ENCODE measurements at regions not wholly inside any gene's neighbourhood (a gene's known extent, or its start where the extent isn't known, plus 50 kb on each side); places are given as distances from the start of the nearest gene placed in this dataset.

DNA sequence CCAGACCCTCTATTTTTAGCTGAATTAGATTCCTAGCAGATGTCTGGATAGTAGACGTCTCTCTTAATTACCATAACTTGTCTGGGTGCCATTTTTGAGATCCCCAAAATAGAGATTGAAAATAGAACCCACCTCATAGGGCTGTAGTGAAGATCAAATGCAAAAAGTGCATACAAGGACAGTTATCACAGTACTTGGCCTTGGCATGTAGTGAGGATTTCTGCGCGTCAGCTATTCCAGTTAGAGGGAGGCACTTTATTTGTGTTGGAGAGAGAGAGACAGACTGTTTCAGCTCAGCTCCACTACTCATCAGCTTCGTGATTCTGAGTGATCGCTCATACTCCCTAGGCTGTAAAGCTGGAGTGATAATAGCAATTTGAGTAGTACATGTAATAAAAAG lies 59.6 kb upstream of the CDH13 start:
- DNase-seq = no peak

GRCh38 chr16:82563401-82563800 lies 63.4 kb upstream of the CDH13 start:
- DNase-seq = no peak

- no peak for DNase-seq
These were observed 64.5 kb upstream of the CDH13 start for GRCh38 chr16:82562183-82562683.

DNA sequence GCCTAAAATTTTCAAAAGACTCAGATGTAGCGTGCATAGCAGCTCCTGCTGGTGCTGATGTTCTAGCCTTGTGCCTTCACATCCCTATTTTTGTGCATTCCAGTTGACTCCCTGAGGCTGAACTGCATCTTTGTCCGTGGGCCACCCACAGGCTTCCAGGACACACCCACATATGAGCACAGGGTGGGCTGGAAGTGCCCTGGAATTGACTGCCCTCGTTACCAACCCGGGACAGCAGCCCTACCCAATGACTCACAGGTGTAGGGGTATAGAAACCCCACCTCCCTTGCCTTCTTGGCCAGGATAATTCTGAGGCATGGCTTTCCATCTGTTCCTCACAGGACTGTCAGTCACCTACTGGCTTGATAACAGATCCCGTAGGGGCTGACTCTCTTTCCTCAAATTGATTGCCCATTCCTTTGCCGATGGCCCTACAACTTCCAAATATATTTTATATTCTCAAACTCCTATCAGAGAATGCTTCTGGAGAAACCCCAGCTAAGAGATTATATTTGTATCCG lies 65.9 kb upstream of the CDH13 start:
- no peak for DNase-seq

DNA sequence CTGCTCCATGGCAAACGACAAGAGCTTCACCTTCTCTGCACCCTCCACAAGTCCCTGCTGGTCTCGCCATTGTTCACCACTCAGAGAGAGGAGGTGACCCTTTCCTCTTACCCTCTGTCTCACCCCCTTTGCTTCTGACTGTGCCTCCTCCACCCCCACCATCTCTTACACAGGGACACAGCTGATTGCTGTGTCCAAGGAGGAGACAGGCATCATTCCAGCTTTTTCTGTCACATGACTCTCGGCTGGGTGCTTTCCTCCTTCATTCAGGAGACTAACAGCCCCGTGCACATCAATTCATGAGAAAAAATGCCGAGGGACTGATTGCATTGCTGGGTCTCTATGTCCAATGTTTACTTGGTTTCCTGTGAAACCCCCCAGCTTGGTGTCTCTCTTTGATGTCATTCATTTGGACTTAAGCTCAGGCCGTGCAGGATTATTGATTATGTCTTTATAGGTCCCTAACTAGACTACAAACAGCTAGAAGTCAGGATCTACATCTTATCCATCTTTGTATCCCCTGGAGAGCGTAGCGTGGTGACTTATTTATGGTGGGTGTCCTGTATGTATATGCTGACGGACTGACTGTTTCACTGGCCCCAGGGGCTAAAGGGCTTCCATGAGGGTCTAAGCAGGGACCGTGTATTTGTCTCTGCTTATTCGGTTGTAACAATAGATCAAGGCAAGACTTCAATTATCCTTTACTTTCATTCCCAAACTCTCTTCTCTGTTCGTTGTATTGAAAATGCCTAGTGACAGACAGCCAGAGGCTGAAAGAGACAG lies 82.2 kb upstream of the CDH13 start:
- no peak for DNase-seq

- DNase-seq = no peak
These were observed 84.1 kb upstream of the CDH13 start for GRCh38 chr16:82542714-82543113.

- DNase-seq = no peak
These were observed 85.7 kb upstream of the CDH13 start for GRCh38 chr16:82541103-82541502.

- no peak for DNase-seq
These were observed 91.0 kb upstream of the CDH13 start for GRCh38 chr16:82535764-82536163.

DNA sequence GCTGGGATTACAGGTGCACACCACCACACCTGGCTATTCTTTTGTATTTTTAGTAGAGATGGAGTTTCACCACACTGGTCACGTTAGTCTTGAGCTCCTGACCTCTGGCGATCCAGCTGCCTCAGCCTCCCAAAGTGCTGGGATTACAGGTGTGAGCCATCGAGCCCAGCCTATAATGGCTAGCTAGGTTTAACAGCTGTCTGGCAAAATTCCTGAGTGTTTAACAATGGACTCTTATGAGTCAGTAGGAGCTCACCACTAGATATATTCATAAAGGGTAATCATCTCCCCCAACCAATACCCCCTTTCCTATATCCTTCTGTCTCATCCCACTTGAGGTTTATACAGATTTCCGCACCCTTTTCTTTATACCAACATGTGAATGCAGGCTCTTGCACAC lies 91.5 kb upstream of the CDH13 start:
- no peak for DNase-seq

DNA sequence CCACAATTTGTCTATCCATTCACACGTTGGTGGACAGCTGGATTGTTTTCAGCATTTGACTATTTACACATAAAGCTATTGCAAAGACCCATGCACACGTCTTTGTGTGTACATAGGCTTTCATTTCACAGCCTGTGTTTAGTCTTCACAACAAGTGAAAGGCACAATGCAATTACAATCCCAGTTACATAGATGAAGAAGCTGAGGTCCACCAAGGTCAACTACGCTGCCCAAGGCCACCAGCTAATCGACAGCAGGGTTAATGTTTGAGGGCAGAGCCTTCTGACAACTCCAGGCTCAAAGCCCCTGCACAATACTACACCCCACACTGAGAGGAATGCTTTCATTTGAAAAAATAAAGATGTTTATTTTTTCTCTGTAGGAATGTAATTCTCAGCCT lies 93.6 kb upstream of the CDH13 start:
- DNase-seq = no peak

DNA sequence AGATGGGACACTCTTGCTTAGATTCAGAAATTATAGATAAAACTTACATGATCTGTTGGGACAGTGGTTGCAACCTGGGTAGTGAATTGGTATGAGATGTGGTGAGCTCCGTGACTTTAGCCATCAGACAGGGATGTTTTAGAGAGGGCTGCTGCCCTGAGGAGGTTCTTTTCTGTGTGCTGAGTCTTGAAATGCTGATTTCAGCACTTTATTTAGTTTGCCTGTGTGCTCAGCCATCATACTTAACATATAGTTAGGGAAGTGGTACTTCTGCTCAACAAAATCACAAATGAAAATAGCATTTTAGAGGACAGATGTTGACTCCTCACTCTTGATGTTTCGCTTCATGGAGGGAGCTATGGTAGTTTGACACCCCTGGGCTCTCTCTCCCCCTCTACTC lies 95.9 kb upstream of the CDH13 start:
- DNase-seq = no peak

GRCh38 chr16:82527101-82527500 lies 99.7 kb upstream of the CDH13 start:
- no peak for DNase-seq

- DNase-seq = no peak
These were observed 101.8 kb upstream of the CDH13 start for GRCh38 chr16:82524976-82525375.

DNA sequence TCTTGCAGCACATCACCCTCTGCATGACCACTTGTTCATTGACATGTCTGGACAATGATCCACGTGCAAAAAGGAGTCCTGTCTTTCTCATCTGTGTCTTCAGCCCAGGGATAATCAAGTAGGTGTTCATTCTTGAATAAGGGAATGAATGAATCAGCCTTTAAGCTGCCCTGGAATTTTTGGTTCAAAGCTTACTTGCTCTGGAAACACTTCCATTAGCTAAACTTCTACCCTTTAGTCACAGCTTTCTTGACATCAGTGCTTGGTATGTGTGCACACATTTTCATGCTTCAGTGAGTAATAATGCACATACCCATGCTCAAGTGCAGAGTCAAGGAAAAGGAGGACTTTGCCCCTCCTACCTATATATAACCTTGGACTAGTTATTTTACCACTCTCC lies 103.0 kb upstream of the CDH13 start:
- no peak for DNase-seq

- no peak for DNase-seq
These were observed 104.7 kb upstream of the CDH13 start for GRCh38 chr16:82522026-82522425.

GRCh38 chr16:82518811-82519210 lies 108.0 kb upstream of the CDH13 start:
- DNase-seq = no peak

DNA sequence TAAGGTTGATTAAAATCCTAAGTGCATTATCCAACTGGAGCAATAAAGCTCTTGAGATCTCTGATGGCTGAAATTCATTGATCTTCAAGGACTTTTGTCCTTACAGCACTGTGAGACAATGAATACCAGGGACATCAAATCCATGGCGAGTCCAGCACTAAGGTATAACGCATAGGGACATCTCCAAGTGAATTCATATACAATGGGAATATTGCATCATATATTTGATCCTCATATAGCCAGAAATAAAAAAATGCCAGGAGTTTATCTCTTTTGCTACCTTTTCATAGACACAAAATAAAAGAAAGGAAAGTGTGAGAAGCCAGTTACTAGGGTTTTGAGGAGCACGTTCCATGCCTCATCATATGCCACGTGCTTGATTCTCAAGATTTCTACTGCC lies 112.5 kb upstream of the CDH13 start:
- DNase-seq = no peak

DNA sequence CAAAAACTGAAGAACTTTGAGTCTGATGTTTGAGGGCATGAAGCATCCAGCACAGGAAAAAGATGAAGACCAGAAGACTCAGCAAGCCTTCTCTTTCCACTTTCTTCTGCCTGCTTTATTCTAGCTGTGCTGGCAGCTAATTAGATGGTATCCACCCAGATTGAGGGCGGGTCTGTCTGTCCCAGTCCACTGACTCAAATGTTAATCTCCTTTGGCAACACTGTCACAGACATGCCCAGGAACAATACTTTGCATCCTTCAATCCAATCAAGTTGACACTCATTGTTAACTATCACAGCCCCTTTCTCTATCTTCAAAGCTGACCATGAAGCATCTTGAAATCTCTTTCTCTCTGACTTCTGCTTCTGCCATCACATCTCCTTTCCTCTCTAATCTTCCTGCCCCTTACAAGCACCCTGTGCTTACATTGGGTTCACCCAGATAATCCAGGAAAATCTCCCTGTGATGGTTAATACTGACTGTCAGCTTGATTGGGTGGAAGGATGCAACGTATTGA lies 115.9 kb upstream of the CDH13 start:
- DNase-seq = no peak

- no peak for DNase-seq
These were observed 116.9 kb upstream of the CDH13 start for GRCh38 chr16:82509691-82510430.

DNA sequence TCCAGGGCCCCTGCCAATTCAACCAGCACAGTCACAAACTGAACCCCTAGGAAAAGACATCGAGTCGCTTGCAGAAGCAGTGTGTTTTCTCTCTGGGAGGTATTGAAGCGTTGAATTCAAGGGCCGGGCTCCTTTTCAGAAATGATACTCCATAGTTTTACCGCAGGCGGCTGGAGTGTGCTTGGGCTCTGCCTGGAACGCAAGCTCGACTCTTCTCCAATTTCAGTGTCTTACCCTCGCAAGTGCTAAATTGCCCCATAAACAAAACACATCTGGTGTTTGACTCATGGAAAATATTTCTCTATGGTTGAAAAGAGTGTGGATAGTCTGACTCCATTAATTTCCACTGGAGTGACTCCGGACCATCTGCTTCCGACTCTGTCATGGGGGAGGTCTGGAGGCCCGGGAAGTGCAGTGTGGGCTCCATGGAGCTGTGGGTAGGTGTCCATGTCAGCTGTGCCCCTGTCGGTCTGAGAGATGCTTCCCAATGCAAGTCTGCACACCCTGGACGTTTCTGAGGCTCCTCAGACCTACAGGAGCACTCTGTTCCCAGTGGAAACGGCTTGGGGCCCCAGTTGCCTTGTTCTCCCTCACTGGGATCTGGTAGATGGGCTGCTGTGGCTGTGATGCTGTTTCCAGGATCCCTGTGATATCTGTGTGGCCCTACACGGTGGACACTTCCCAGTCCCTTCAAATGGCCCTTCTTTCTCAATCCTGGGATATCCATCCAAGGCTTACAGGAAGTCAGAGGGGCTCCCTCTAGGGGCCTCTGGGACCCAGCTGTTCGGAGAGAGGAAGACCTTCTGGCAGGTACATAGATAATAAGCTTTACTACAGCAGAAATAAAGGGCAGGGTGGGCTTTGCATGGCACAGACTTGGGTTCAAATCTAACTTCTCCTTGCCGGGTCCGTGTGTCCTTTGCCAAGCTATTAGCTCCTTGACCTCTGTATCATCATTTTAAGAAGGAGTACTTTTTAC lies 119.8 kb upstream of the CDH13 start:
- no peak for DNase-seq

- no peak for DNase-seq
These were observed 121.9 kb upstream of the CDH13 start for GRCh38 chr16:82504836-82505235.

DNA sequence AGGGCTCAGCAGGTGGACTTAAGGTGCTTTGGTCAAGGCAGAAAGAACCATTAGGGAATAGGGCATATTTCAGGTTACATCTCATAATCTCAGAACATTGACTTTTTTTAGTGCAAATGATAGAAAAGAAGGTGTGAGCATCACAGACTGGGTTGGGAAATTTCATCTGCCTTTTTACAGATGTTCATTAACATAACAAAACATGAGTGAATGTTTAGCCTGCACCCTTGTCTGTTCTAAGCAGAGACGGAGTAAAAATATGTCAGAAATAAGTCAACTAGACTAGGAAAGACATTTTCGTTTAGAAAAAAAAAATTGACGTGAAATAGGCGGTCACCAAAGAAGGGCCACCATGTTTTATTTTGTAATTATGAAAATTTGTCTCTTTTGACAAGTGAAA lies 127.5 kb upstream of the CDH13 start:
- no peak for DNase-seq

DNA sequence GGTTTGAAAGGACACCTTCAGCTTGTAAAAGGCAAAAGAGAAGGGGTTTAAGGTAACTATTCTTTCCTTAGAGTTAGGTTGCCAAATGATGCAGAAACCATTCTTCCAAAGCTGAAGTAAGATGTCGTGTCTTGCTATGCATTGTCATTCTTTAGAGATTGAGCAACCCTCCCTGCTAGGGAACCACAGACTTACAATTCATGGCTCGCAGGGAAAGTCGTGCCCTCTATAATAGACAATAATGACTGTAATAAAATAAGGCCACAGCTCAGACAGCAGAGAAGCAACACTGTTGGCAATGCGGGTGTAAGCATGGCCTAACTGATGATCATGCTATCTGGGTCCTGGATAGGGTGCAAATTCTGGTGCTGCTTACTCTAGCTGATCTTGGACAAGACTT lies 129.6 kb upstream of the CDH13 start:
- DNase-seq = no peak
